ENCODE measurements at regions not wholly inside any gene's neighbourhood (a gene's known extent, or its start where the extent isn't known, plus 50 kb on each side); places are given as distances from the start of the nearest gene placed in this dataset.

- TF ChIP-seq CTCF (IDR thresholded peaks at IDR 0.05; ENCODE audit: low read length), result no peak
- no peak for TF ChIP-seq EZH2 (IDR thresholded peaks at IDR 0.05; ENCODE audit: borderline replicate concordance, low read length)
Measured at GRCh38 chr20:56993020-56993559, 273.4 kb downstream of the BMP7 start.
